Naive thymus-derived CD4-positive, alpha-beta T cell (primary cell): ENCODE measurements at regions not wholly inside any gene's neighbourhood (a gene's known extent, or its start where the extent isn't known, plus 50 kb on each side); places are given as distances from the start of the nearest gene placed in this dataset.
A peak's percentile ranks its signal among the peaks of the same experiment; 100 is the strongest.

Experiments
- ATAC-seq: fragments of 150-1000 bp; cut with Tn5 transposase; 2 replicates; pipeline ENCODE4 v1.10.0; 2021; ENCODE audit warnings: mild to moderate bottlenecking, moderate library complexity
- CTCF ChIA-PET: fragments of 350-600 bp; sonication (Branson Sonifier 250); formaldehyde crosslinking; loops from one replicate; lab custom pipeline; 2021; ENCODE audit warnings: antibody characterized with exemption; lab: Charles Lee
- POLR2A ChIA-PET: fragments of 350-600 bp; sonication (Branson Sonifier 250); formaldehyde crosslinking; loops from one replicate; lab custom pipeline; 2021; ENCODE audit warnings: antibody characterized with exemption, inconsistent platforms; lab: Charles Lee
- DNase-seq, 9 donors: peaks; one replicate each; pipeline versions ENCODE4 v3.0.0 to v3.0.0-alpha.2; 2020 to 2022; ENCODE audit warnings: mixed read lengths in 1 of 9
- H3K27ac ChIP-seq: one replicate; pipeline ENCODE4 v1.7.0; 2013; ENCODE audit warnings: mild to moderate bottlenecking, low read depth, low read length, moderate library complexity
- H3K27me3 ChIP-seq, 2 donors: one replicate each; pipeline ENCODE4 v1.7.0; 2013; ENCODE audit warnings: low read length in 2 of 2, mild to moderate bottlenecking in 2 of 2, moderate library complexity in 2 of 2; ENCODE audit not compliant: control insufficient read depth in 2 of 2, insufficient read depth in 2 of 2
- H3K36me3 ChIP-seq, 3 experiments: 1 replicate in 2 of 3; 2 replicates in 1 of 3; pipeline ENCODE4 v1.7.0; 2013; ENCODE audit warnings: low read length in 3 of 3, mild to moderate bottlenecking in 3 of 3, moderate library complexity in 1 of 3; ENCODE audit not compliant: insufficient read depth in 3 of 3, control insufficient read depth in 2 of 3
- H3K4me1 ChIP-seq, 2 donors: one replicate each; pipeline ENCODE4 v1.7.0; 2013; ENCODE audit warnings: low read length in 2 of 2, mild to moderate bottlenecking in 2 of 2, moderate library complexity in 1 of 2; ENCODE audit not compliant: control insufficient read depth in 2 of 2, insufficient read depth in 2 of 2
- H3K4me3 ChIP-seq: 2 replicates; pipeline ENCODE4 v1.7.0; 2013; ENCODE audit warnings: mild to moderate bottlenecking, low read length
- H3K9me3 ChIP-seq, 3 experiments: 1 replicate in 2 of 3; 2 replicates in 1 of 3; pipeline ENCODE4 v1.7.0; 2013; ENCODE audit warnings: low read length in 3 of 3; ENCODE audit not compliant: control insufficient read depth in 2 of 3
- H3K27ac Mint-ChIP-seq, 9 donors: one replicate each; pipeline ENCODE4 v1.8.0; 2020 to 2022; ENCODE audit warnings: mixed read lengths in 9 of 9, mild to moderate bottlenecking in 8 of 9, moderate library complexity in 5 of 9, inconsistent platforms in 2 of 9
- H3K27me3 Mint-ChIP-seq, 5 donors: one replicate each; pipeline ENCODE4 v1.8.0; 2021 to 2022; ENCODE audit warnings: mixed read lengths in 5 of 5, mild to moderate bottlenecking in 1 of 5
- H3K36me3 Mint-ChIP-seq, 5 donors: one replicate each; pipeline ENCODE4 v1.8.0; 2020 to 2022; ENCODE audit warnings: mixed read lengths in 5 of 5, mild to moderate bottlenecking in 3 of 5, inconsistent platforms in 1 of 5
- H3K4me1 Mint-ChIP-seq, 7 donors: one replicate each; pipeline ENCODE4 v1.8.0; 2020 to 2022; ENCODE audit warnings: mixed read lengths in 7 of 7, mild to moderate bottlenecking in 3 of 7, inconsistent platforms in 1 of 7
- H3K4me3 Mint-ChIP-seq, 10 donors: one replicate each; pipeline ENCODE4 v1.8.0; 2020 to 2022; ENCODE audit warnings: mild to moderate bottlenecking in 10 of 10, mixed read lengths in 10 of 10, moderate library complexity in 6 of 10, inconsistent platforms in 2 of 10
- H3K9me3 Mint-ChIP-seq, 11 donors: one replicate each; pipeline ENCODE4 v1.8.0; 2020 to 2022; ENCODE audit warnings: mixed read lengths in 11 of 11, mild to moderate bottlenecking in 4 of 11, inconsistent platforms in 1 of 11, moderate library complexity in 1 of 11
- intact Hi-C, 2 donors: fragments of 100-400 bp; cut with micrococcal nuclease; formaldehyde crosslinking; loops; one replicate each; pipeline ENCODE4 v1.15.1; 2023

- no peak overlapping the region for H3K27ac Mint-ChIP-seq
- no peaks in the 10 kb centered on the region for H3K36me3 Mint-ChIP-seq
- peaks cover 0 to 13% (median 0%) of the 10 kb centered on the region in 5 donors for H3K27me3 Mint-ChIP-seq
- Histone ChIP-seq H3K4me3 (no peak overlapping the region), H3K36me3 (no peaks in the 10 kb centered on the region), H3K4me1 (no peaks in the 10 kb centered on the region), H3K9me3 (no peaks in the 10 kb centered on the region), H3K27me3 (no peaks in the 10 kb centered on the region), H3K27ac (no peak overlapping the region)
- ChIA-PET POLR2A (no interaction called here), CTCF (no interaction called here)
- DNase-seq (no peak), ATAC-seq (no peak)
- intact Hi-C loops = no loop called here
- H3K4me3 Mint-ChIP-seq = no peak overlapping the region
- no peaks in the 10 kb centered on the region for H3K4me1 Mint-ChIP-seq
- H3K9me3 Mint-ChIP-seq = peaks cover 0 to 10% (median 3%) of the 10 kb centered on the region in 11 donors
These were observed 375.1 kb upstream of the RBMS3 start for GRCh38 chr3:28905798-28906197.

DNA sequence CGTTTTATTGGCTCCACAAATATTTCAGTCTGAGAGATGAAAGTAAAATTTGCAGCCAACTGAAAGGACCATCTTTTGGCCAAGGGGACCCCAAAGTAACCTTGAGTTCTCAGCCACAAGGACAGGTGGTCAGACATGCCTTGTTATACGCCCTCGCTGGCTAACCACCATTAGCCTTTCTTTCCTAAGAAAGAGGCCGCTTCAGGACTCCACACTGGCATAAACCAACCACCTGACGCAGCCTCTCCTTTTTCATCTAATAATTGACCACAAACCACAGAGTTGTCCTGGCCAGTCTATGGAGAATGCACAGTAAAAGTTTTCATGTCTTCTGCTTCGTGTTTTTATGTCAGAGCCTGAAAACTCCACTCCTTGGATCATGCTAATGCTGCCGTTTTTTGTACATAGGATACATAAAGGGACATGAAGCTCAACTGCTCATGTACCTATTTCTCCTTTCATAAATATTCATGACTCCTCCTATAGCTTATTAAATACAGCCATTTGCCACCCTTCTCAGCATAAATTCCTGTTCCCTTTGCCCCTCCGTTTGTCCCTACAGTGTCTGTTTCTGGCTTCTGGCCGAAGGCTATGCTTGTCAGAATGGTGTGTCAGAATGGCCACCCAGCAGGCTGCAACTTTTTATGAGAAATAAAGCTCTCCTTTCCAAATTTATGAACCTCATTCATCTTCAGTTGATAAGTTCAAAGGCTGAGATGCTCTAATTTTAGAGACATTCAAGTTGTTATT lies 374.1 kb upstream of the RBMS3 start:
- H3K4me1 ChIP-seq = no peaks in the 10 kb centered on the region
- ATAC-seq (no peak), DNase-seq (no peak)
- no peak overlapping the region for H3K4me3 ChIP-seq
- no peaks in the 10 kb centered on the region for H3K36me3 ChIP-seq
- H3K27ac Mint-ChIP-seq = no peak overlapping the region
- H3K36me3 Mint-ChIP-seq = no peaks in the 10 kb centered on the region
- peaks cover 0 to 16% (median 0%) of the 10 kb centered on the region in 5 donors for H3K27me3 Mint-ChIP-seq
- no peaks in the 10 kb centered on the region for H3K27me3 ChIP-seq
- H3K4me1 Mint-ChIP-seq = no peaks in the 10 kb centered on the region
- H3K9me3 ChIP-seq = no peaks in the 10 kb centered on the region
- ChIA-PET POLR2A (no interaction called here), CTCF (no interaction called here)
- no peak overlapping the region for H3K4me3 Mint-ChIP-seq
- peaks cover 0 to 10% (median 3%) of the 10 kb centered on the region in 11 donors for H3K9me3 Mint-ChIP-seq
- intact Hi-C loops = no loop called here
- H3K27ac ChIP-seq = no peak overlapping the region

- Mint-ChIP-seq H3K27ac (no peak overlapping the region), H3K9me3 (peaks cover 0 to 6% (median 0%) of the 10 kb centered on the region in 11 donors), H3K36me3 (no peaks in the 10 kb centered on the region), H3K4me1 (peaks cover 0 to 3% (median 0%) of the 10 kb centered on the region in 7 donors), H3K27me3 (peaks cover 0 to 17% (median 0%) of the 10 kb centered on the region in 5 donors), H3K4me3 (no peak overlapping the region)
- no peaks in the 10 kb centered on the region for H3K4me1 ChIP-seq
- no peak overlapping the region for H3K27ac ChIP-seq
- DNase-seq (no peak), ATAC-seq (no peak)
- POLR2A ChIA-PET = no interaction called here
- no peak overlapping the region for H3K4me3 ChIP-seq
- no peaks in the 10 kb centered on the region for H3K9me3 ChIP-seq
- no peaks in the 10 kb centered on the region for H3K27me3 ChIP-seq
- CTCF ChIA-PET = no interaction called here
- intact Hi-C loops = no loop called here
- H3K36me3 ChIP-seq = no peaks in the 10 kb centered on the region
These were observed 373.3 kb upstream of the RBMS3 start for GRCh38 chr3:28907616-28908015.

GRCh38 chr3:28912120-28912885 lies 368.6 kb upstream of the RBMS3 start:
- H3K27me3 Mint-ChIP-seq = peaks cover 0 to 14% (median 2%) of the 10 kb centered on the region in 5 donors
- DNase-seq = no peak
- Histone ChIP-seq H3K27ac (no peak overlapping the region), H3K27me3 (no peaks in the 10 kb centered on the region), H3K4me3 (no peak overlapping the region), H3K36me3 (no peaks in the 10 kb centered on the region), H3K4me1 (no peaks in the 10 kb centered on the region), H3K9me3 (no peaks in the 10 kb centered on the region)
- H3K9me3 Mint-ChIP-seq = peaks cover 0 to 2% (median 0%) of the 10 kb centered on the region in 11 donors
- H3K27ac Mint-ChIP-seq = no peak overlapping the region
- CTCF ChIA-PET = no interaction called here
- no peak for ATAC-seq
- intact Hi-C loops = no loop called here
- H3K4me3 Mint-ChIP-seq = no peak overlapping the region
- POLR2A ChIA-PET = no interaction called here
- H3K4me1 Mint-ChIP-seq = peaks cover 0 to 14% (median 4%) of the 10 kb centered on the region in 7 donors
- no peaks in the 10 kb centered on the region for H3K36me3 Mint-ChIP-seq

- no peak overlapping the region for H3K4me3 ChIP-seq
- H3K4me3 Mint-ChIP-seq = peak overlapping the region in 1 of 10 donors; percentile 3
- ATAC-seq = no peak
These were observed 364.9 kb upstream of the RBMS3 start for GRCh38 chr3:28915741-28916500.

GRCh38 chr3:28916713-28917499 lies 364.0 kb upstream of the RBMS3 start:
- Mint-ChIP-seq H3K27me3 (peaks cover 0 to 14% (median 0%) of the 10 kb centered on the region in 5 donors), H3K4me1 (peaks cover 0 to 18% (median 4%) of the 10 kb centered on the region in 7 donors), H3K36me3 (no peaks in the 10 kb centered on the region), H3K4me3 (peak overlapping the region in 2 of 10 donors; percentile 26 to 43), H3K9me3 (peaks cover 0 to 3% (median 0%) of the 10 kb centered on the region in 11 donors), H3K27ac (no peak overlapping the region)
- Histone ChIP-seq H3K36me3 (no peaks in the 10 kb centered on the region), H3K4me3 (no peak overlapping the region), H3K27me3 (no peaks in the 10 kb centered on the region), H3K9me3 (no peaks in the 10 kb centered on the region), H3K27ac (no peak overlapping the region), H3K4me1 (no peaks in the 10 kb centered on the region)
- DNase-seq (peak in 4 of 9 donors; percentile 0 to 23 (median 7)), ATAC-seq (no peak)
- ChIA-PET CTCF (no interaction called here), POLR2A (no interaction called here)
- intact Hi-C loops = loop anchor here in 1 of 2 donors (2.0 to 5.0 kb wide), 4 partner anchors 365 to 1280 kb away; partner anchors contain the start of gene RBMS3

More at GRCh38 chr3:28915741-28916500, 364.9 kb upstream of the RBMS3 start:
- H3K27ac Mint-ChIP-seq = no peak overlapping the region
- H3K36me3 Mint-ChIP-seq = no peaks in the 10 kb centered on the region
- Histone ChIP-seq H3K4me1 (no peaks in the 10 kb centered on the region), H3K9me3 (no peaks in the 10 kb centered on the region), H3K27me3 (no peaks in the 10 kb centered on the region), H3K36me3 (no peaks in the 10 kb centered on the region), H3K27ac (no peak overlapping the region)
- H3K27me3 Mint-ChIP-seq = peaks cover 0 to 14% (median 2%) of the 10 kb centered on the region in 5 donors
- ChIA-PET CTCF (interaction anchor here (1.0 kb wide), 1 partner anchor 12 kb away, joined by 3 read pairs; no protein-coding TSS in a partner anchor), POLR2A (no interaction called here)
- peaks cover 0 to 18% (median 4%) of the 10 kb centered on the region in 7 donors for H3K4me1 Mint-ChIP-seq
- intact Hi-C loops = loop anchor here in 1 of 2 donors (2.0 to 5.0 kb wide), 4 partner anchors 366 to 1281 kb away; partner anchors contain the start of gene RBMS3
- DNase-seq = no peak
- H3K9me3 Mint-ChIP-seq = peaks cover 0 to 3% (median 0%) of the 10 kb centered on the region in 11 donors
